ENCODE measurements at regions not wholly inside any gene's neighbourhood (a gene's known extent, or its start where the extent isn't known, plus 50 kb on each side); places are given as distances from the start of the nearest gene placed in this dataset.

- TF ChIP-seq, protein P1, sequence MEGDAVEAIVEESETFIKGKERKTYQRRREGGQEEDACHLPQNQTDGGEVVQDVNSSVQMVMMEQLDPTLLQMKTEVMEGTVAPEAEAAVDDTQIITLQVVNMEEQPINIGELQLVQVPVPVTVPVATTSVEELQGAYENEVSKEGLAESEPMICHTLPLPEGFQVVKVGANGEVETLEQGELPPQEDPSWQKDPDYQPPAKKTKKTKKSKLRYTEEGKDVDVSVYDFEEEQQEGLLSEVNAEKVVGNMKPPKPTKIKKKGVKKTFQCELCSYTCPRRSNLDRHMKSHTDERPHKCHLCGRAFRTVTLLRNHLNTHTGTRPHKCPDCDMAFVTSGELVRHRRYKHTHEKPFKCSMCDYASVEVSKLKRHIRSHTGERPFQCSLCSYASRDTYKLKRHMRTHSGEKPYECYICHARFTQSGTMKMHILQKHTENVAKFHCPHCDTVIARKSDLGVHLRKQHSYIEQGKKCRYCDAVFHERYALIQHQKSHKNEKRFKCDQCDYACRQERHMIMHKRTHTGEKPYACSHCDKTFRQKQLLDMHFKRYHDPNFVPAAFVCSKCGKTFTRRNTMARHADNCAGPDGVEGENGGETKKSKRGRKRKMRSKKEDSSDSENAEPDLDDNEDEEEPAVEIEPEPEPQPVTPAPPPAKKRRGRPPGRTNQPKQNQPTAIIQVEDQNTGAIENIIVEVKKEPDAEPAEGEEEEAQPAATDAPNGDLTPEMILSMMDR (IDR thresholded peaks at IDR 0.05; ENCODE audit: extremely low read depth in 1 of 2, insufficient read depth in 1 of 2, low read depth in 1 of 2, low read length in 2 of 2), result no peak
- no peak for TF ChIP-seq EZH2 (IDR thresholded peaks at IDR 0.05; ENCODE audit: borderline replicate concordance, low read depth, low read length, severe bottlenecking)
- TF ChIP-seq POLR2A (IDR thresholded peaks at IDR 0.05; ENCODE audit: low read depth, low read length), result no peak
- TF ChIP-seq POLR2AphosphoS5 (IDR thresholded peaks at IDR 0.05; ENCODE audit: insufficient read depth, low read depth, low read length), result no peak
- TF ChIP-seq FOS (IDR thresholded peaks at IDR 0.05; ENCODE audit: borderline replicate concordance, insufficient read depth, low read length), result no peak
- TF ChIP-seq, protein P2, sequence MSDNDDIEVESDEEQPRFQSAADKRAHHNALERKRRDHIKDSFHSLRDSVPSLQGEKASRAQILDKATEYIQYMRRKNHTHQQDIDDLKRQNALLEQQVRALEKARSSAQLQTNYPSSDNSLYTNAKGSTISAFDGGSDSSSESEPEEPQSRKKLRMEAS (IDR thresholded peaks at IDR 0.05; ENCODE audit: insufficient read depth, insufficient read length), result no peak
- no peak for TF ChIP-seq GATA2 (IDR thresholded peaks at IDR 0.05; ENCODE audit: insufficient read depth, insufficient read length, low read depth, low read length)
These were observed 1057.8 kb downstream of the FSCB start for GRCh38 chr14:43449291-43449690.

Data from endothelial cell of umbilical vein (primary cell).